GM23338 (cell line): ENCODE measurements at regions not wholly inside any gene's neighbourhood (a gene's known extent, or its start where the extent isn't known, plus 50 kb on each side); places are given as distances from the start of the nearest gene placed in this dataset.

Experiments used
- ATAC-seq: fragments of 200-7000 bp; cut with Tn5 transposase; 3 replicates; pipeline ENCODE4 v1.9.1; 2020
- DNase-seq: peaks from one replicate; pipeline ENCODE4 v3.0.0-alpha.2; 2015; ENCODE audit warnings: low spot score
- H2AFZ ChIP-seq: fragments of 200-600 bp; sonication (generic); 2 replicates; pipeline ENCODE4 v1.8.0; 2016; ENCODE audit warnings: antibody characterized with exemption, mild to moderate bottlenecking, moderate library complexity
- H3F3A ChIP-seq: fragments of 200-600 bp; sonication (generic); replicated peaks from 2 replicates; pipeline ENCODE4 v1.8.0; 2017; ENCODE audit warnings: antibody characterized with exemption, mixed run types, low read depth
- H3K27ac ChIP-seq: fragments of 200-600 bp; sonication (generic); 2 replicates; pipeline ENCODE4 v1.6.1; 2016; ENCODE audit warnings: low read depth
- H3K27me3 ChIP-seq: fragments of 200-600 bp; sonication (generic); 2 replicates; pipeline ENCODE4 v1.8.0; 2016; ENCODE audit warnings: mild to moderate bottlenecking, mixed run types, moderate library complexity; ENCODE audit not compliant: insufficient read depth
- H3K36me3 ChIP-seq: fragments of 200-600 bp; sonication (generic); 2 replicates; pipeline ENCODE4 v1.8.0; 2016; ENCODE audit warnings: mild to moderate bottlenecking; ENCODE audit not compliant: insufficient read depth
- H3K4me1 ChIP-seq: fragments of 200-600 bp; sonication (generic); 2 replicates; pipeline ENCODE4 v1.8.0; 2016; ENCODE audit warnings: mild to moderate bottlenecking, moderate library complexity; ENCODE audit not compliant: insufficient read depth
- H3K4me2 ChIP-seq: fragments of 200-600 bp; sonication (generic); 2 replicates; pipeline ENCODE4 v1.7.1; 2017; ENCODE audit warnings: mixed run types
- H3K4me3 ChIP-seq: fragments of 200-600 bp; sonication (generic); 2 replicates; pipeline ENCODE4 v1.6.1; 2016; ENCODE audit warnings: mixed run types
- H3K79me2 ChIP-seq: fragments of 200-600 bp; sonication (generic); replicated peaks from 2 replicates; pipeline ENCODE4 v1.8.0; 2017; ENCODE audit warnings: mild to moderate bottlenecking; ENCODE audit not compliant: insufficient read depth
- H3K9me2 ChIP-seq: fragments of 200-600 bp; sonication (generic); 2 replicates; pipeline ENCODE4 v1.8.0; 2017; ENCODE audit not compliant: insufficient read depth
- H4K20me1 ChIP-seq: fragments of 200-600 bp; sonication (generic); replicated peaks from 2 replicates; pipeline ENCODE4 v1.8.0; 2017; ENCODE audit warnings: mild to moderate bottlenecking; ENCODE audit not compliant: insufficient read depth
- H3K27ac Mint-ChIP-seq: 2 replicates; pipeline ENCODE4 v1.8.0; 2020; ENCODE audit warnings: inconsistent platforms, mild to moderate bottlenecking, moderate library complexity, mixed read lengths
- H3K27me3 Mint-ChIP-seq: 3 replicates; pipeline ENCODE4 v1.8.0; 2022; ENCODE audit warnings: low read depth, mild to moderate bottlenecking, moderate library complexity, mixed read lengths, inconsistent platforms; ENCODE audit not compliant: insufficient read depth, poor library complexity
- H3K36me3 Mint-ChIP-seq: 3 replicates; pipeline ENCODE4 v1.8.0; 2021; ENCODE audit warnings: low read depth, mild to moderate bottlenecking, inconsistent platforms, moderate library complexity, mixed read lengths
- H3K4me1 Mint-ChIP-seq: 3 replicates; pipeline ENCODE4 v1.8.0; 2020; ENCODE audit warnings: mild to moderate bottlenecking, inconsistent platforms, mixed read lengths
- H3K4me3 Mint-ChIP-seq: 3 replicates; pipeline ENCODE4 v1.8.0; 2021; ENCODE audit warnings: moderate library complexity, mild to moderate bottlenecking, inconsistent platforms, mixed read lengths
- H3K9me3 Mint-ChIP-seq: 3 replicates; pipeline ENCODE4 v1.8.0; 2020; ENCODE audit warnings: moderate library complexity, mild to moderate bottlenecking, inconsistent platforms, mixed read lengths
- CREB1 ChIP-seq: fragments of 250-450 bp; sonication (Bioruptor Pico); IDR thresholded peaks from 2 replicates; pipeline ENCODE4 v1.5.0; 2020; ENCODE audit warnings: low read depth, mild to moderate bottlenecking, moderate library complexity
- CTCF ChIP-seq, 2 experiments: fragments of 200-600 bp in 1 of 2; sonication (generic) in 1 of 2; conservative IDR thresholded peaks; 2 replicates each; pipeline versions ENCODE4 v1.5.1 to v1.6.1; 2016 to 2017; ENCODE audit warnings: antibody characterized with exemption in 2 of 2, low read depth in 2 of 2, mild to moderate bottlenecking in 2 of 2, moderate library complexity in 1 of 2
- NANOG ChIP-seq: IDR thresholded peaks from 2 replicates; pipeline ENCODE4 v1.6.1; 2016; ENCODE audit warnings: antibody characterized with exemption, borderline replicate concordance
- POLR2AphosphoS5 ChIP-seq: IDR thresholded peaks from 2 replicates; pipeline ENCODE4 v1.6.1; 2016; ENCODE audit warnings: antibody characterized with exemption, low read depth
- STAT1 ChIP-seq: IDR thresholded peaks from one replicate; pipeline ENCODE4 v1.6.1; 2016; ENCODE audit warnings: antibody characterized with exemption; ENCODE audit not compliant: unreplicated experiment
- ZNF114 ChIP-seq: fragments of 250-450 bp; sonication (Bioruptor Pico); IDR thresholded peaks from 2 replicates; pipeline ENCODE4 v1.5.0; 2020; ENCODE audit warnings: mild to moderate bottlenecking, moderate library complexity
- TF ChIP-seq, protein P1 (sequence below): fragments of 250-450 bp; sonication (Bioruptor Pico); IDR thresholded peaks from 2 replicates; pipeline ENCODE4 v1.5.0; 2020; ENCODE audit warnings: mild to moderate bottlenecking, moderate library complexity
- TF ChIP-seq, protein P2 (sequence below): IDR thresholded peaks from 2 replicates; pipeline ENCODE4 v1.6.1; 2016; ENCODE audit warnings: antibody characterized with exemption

- H3K27me3 Mint-ChIP-seq, result peaks cover 3% of the 10 kb centered on the region
- TF ChIP-seq POLR2AphosphoS5, result no peak
- no peak for TF ChIP-seq CTCF (conservative IDR thresholded peaks at IDR 0.05; ENCODE audit: low read depth in 2 of 2)
- TF ChIP-seq, protein P1, sequence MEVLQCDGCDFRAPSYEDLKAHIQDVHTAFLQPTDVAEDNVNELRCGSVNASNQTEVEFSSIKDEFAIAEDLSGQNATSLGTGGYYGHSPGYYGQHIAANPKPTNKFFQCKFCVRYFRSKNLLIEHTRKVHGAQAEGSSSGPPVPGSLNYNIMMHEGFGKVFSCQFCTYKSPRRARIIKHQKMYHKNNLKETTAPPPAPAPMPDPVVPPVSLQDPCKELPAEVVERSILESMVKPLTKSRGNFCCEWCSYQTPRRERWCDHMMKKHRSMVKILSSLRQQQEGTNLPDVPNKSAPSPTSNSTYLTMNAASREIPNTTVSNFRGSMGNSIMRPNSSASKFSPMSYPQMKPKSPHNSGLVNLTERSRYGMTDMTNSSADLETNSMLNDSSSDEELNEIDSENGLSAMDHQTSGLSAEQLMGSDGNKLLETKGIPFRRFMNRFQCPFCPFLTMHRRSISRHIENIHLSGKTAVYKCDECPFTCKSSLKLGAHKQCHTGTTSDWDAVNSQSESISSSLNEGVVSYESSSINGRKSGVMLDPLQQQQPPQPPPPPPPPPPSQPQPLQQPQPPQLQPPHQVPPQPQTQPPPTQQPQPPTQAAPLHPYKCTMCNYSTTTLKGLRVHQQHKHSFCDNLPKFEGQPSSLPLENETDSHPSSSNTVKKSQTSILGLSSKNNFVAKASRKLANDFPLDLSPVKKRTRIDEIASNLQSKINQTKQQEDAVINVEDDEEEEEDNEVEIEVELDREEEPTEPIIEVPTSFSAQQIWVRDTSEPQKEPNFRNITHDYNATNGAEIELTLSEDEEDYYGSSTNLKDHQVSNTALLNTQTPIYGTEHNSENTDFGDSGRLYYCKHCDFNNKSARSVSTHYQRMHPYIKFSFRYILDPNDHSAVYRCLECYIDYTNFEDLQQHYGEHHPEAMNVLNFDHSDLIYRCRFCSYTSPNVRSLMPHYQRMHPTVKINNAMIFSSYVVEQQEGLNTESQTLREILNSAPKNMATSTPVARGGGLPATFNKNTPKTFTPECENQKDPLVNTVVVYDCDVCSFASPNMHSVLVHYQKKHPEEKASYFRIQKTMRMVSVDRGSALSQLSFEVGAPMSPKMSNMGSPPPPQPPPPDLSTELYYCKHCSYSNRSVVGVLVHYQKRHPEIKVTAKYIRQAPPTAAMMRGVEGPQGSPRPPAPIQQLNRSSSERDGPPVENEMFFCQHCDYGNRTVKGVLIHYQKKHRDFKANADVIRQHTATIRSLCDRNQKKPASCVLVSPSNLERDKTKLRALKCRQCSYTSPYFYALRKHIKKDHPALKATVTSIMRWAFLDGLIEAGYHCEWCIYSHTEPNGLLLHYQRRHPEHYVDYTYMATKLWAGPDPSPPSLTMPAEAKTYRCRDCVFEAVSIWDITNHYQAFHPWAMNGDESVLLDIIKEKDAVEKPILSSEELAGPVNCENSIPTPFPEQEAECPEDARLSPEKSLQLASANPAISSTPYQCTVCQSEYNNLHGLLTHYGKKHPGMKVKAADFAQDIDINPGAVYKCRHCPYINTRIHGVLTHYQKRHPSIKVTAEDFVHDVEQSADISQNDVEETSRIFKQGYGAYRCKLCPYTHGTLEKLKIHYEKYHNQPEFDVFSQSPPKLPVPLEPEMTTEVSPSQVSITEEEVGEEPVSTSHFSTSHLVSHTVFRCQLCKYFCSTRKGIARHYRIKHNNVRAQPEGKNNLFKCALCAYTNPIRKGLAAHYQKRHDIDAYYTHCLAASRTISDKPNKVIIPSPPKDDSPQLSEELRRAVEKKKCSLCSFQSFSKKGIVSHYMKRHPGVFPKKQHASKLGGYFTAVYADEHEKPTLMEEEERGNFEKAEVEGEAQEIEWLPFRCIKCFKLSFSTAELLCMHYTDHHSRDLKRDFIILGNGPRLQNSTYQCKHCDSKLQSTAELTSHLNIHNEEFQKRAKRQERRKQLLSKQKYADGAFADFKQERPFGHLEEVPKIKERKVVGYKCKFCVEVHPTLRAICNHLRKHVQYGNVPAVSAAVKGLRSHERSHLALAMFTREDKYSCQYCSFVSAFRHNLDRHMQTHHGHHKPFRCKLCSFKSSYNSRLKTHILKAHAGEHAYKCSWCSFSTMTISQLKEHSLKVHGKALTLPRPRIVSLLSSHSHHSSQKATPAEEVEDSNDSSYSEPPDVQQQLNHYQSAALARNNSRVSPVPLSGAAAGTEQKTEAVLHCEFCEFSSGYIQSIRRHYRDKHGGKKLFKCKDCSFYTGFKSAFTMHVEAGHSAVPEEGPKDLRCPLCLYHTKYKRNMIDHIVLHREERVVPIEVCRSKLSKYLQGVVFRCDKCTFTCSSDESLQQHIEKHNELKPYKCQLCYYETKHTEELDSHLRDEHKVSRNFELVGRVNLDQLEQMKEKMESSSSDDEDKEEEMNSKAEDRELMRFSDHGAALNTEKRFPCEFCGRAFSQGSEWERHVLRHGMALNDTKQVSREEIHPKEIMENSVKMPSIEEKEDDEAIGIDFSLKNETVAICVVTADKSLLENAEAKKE (CRISPR knock-in tag), result no peak
- TF ChIP-seq, protein P2, sequence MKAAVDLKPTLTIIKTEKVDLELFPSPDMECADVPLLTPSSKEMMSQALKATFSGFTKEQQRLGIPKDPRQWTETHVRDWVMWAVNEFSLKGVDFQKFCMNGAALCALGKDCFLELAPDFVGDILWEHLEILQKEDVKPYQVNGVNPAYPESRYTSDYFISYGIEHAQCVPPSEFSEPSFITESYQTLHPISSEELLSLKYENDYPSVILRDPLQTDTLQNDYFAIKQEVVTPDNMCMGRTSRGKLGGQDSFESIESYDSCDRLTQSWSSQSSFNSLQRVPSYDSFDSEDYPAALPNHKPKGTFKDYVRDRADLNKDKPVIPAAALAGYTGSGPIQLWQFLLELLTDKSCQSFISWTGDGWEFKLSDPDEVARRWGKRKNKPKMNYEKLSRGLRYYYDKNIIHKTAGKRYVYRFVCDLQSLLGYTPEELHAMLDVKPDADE, result no peak
- no peak for TF ChIP-seq NANOG
- TF ChIP-seq ZNF114 (CRISPR knock-in tag), result no peak
- no peak for TF ChIP-seq CREB1 (CRISPR knock-in tag)
- TF ChIP-seq STAT1, result no peak
- no peak overlapping the region for H3K27ac ChIP-seq
- H3F3A ChIP-seq, result no peaks in the 10 kb centered on the region
- no peak overlapping the region for H3K4me2 ChIP-seq
- H2AFZ ChIP-seq, result no peak overlapping the region
- H3K79me2 ChIP-seq, result no peaks in the 10 kb centered on the region
- H3K27ac Mint-ChIP-seq, result no peak overlapping the region
- no peak for ATAC-seq
- H3K27me3 ChIP-seq, result no peaks in the 10 kb centered on the region
- H3K4me3 ChIP-seq, result no peak overlapping the region
- H3K4me1 Mint-ChIP-seq, result peaks cover 7% of the 10 kb centered on the region; the same call in 1 of the 3 replicates
- no peaks in the 10 kb centered on the region; the same call in 1 of the 2 replicates for H3K9me2 ChIP-seq
- H4K20me1 ChIP-seq, result no peaks in the 10 kb centered on the region
- DNase-seq, result no peak
- H3K4me3 Mint-ChIP-seq, result no peak overlapping the region
- H3K36me3 Mint-ChIP-seq, result no peaks in the 10 kb centered on the region
- H3K36me3 ChIP-seq, result no peaks in the 10 kb centered on the region
- no peaks in the 10 kb centered on the region; the same call in 1 of the 3 replicates for H3K9me3 Mint-ChIP-seq
- no peaks in the 10 kb centered on the region for H3K4me1 ChIP-seq
Observed at GRCh38 chr20:51286758-51287157, 255.8 kb downstream of the NFATC2 start.
